ENCODE measurements at regions not wholly inside any gene's neighbourhood (a gene's known extent, or its start where the extent isn't known, plus 50 kb on each side); places are given as distances from the start of the nearest gene placed in this dataset.

DNA sequence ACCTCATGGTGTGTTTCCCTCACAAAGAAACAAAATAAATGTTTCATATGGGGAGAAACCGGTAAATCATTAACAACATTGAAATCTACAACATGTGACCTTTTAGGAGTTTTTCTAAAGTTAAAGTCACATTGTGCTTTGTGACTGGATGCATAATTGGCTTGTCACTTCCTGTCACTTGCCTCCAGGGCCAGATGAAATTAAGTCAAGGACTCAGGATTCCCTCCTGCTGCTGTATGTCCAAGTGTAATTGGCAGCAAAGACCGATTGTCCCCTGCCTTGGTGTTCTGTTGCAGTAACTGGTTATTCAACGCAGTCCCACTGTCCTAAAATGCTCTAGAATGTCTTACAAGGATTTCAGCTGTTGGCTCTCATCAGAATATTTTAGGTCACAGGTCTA lies 448.2 kb downstream of the LIG4 start:
- no peak for TF ChIP-seq ZNF324 (tag by site-specific recombination; IDR thresholded peaks at IDR 0.05)
- TF ChIP-seq ZBTB21 (tag by site-specific recombination; IDR thresholded peaks at IDR 0.05), result no peak
- TF ChIP-seq BCL11A (tag by site-specific recombination; IDR thresholded peaks at IDR 0.05; ENCODE audit: low read depth), result no peak
- TF ChIP-seq, protein P1, sequence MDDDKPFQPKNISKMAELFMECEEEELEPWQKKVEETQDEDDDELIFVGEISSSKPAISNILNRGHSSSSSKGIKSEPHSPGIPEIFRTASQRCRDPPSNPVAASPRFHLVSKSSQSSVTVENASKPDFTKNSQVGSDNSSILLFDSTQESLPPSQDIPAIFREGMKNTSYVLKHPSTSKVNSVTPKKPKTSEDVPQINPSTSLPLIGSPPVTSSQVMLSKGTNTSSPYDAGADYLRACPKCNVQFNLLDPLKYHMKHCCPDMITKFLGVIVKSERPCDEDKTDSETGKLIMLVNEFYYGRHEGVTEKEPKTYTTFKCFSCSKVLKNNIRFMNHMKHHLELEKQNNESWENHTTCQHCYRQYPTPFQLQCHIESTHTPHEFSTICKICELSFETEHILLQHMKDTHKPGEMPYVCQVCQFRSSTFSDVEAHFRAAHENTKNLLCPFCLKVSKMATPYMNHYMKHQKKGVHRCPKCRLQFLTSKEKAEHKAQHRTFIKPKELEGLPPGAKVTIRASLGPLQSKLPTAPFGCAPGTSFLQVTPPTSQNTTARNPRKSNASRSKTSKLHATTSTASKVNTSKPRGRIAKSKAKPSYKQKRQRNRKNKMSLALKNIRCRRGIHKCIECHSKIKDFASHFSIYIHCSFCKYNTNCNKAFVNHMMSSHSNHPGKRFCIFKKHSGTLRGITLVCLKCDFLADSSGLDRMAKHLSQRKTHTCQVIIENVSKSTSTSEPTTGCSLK (tag by site-specific recombination; IDR thresholded peaks at IDR 0.05), result no peak
- TF ChIP-seq, protein P2, sequence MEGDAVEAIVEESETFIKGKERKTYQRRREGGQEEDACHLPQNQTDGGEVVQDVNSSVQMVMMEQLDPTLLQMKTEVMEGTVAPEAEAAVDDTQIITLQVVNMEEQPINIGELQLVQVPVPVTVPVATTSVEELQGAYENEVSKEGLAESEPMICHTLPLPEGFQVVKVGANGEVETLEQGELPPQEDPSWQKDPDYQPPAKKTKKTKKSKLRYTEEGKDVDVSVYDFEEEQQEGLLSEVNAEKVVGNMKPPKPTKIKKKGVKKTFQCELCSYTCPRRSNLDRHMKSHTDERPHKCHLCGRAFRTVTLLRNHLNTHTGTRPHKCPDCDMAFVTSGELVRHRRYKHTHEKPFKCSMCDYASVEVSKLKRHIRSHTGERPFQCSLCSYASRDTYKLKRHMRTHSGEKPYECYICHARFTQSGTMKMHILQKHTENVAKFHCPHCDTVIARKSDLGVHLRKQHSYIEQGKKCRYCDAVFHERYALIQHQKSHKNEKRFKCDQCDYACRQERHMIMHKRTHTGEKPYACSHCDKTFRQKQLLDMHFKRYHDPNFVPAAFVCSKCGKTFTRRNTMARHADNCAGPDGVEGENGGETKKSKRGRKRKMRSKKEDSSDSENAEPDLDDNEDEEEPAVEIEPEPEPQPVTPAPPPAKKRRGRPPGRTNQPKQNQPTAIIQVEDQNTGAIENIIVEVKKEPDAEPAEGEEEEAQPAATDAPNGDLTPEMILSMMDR (tag by site-specific recombination; IDR thresholded peaks at IDR 0.05), result no peak
- TF ChIP-seq, protein P3, sequence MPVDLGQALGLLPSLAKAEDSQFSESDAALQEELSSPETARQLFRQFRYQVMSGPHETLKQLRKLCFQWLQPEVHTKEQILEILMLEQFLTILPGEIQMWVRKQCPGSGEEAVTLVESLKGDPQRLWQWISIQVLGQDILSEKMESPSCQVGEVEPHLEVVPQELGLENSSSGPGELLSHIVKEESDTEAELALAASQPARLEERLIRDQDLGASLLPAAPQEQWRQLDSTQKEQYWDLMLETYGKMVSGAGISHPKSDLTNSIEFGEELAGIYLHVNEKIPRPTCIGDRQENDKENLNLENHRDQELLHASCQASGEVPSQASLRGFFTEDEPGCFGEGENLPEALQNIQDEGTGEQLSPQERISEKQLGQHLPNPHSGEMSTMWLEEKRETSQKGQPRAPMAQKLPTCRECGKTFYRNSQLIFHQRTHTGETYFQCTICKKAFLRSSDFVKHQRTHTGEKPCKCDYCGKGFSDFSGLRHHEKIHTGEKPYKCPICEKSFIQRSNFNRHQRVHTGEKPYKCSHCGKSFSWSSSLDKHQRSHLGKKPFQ (tag by site-specific recombination; IDR thresholded peaks at IDR 0.05), result no peak
- TF ChIP-seq, protein P4, sequence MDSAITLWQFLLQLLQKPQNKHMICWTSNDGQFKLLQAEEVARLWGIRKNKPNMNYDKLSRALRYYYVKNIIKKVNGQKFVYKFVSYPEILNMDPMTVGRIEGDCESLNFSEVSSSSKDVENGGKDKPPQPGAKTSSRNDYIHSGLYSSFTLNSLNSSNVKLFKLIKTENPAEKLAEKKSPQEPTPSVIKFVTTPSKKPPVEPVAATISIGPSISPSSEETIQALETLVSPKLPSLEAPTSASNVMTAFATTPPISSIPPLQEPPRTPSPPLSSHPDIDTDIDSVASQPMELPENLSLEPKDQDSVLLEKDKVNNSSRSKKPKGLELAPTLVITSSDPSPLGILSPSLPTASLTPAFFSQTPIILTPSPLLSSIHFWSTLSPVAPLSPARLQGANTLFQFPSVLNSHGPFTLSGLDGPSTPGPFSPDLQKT (IDR thresholded peaks at IDR 0.05; ENCODE audit: borderline replicate concordance, low read depth, low read length), result no peak
- TF ChIP-seq SCRT2 (tag by site-specific recombination; IDR thresholded peaks at IDR 0.05), result no peak
- TF ChIP-seq, protein P5, sequence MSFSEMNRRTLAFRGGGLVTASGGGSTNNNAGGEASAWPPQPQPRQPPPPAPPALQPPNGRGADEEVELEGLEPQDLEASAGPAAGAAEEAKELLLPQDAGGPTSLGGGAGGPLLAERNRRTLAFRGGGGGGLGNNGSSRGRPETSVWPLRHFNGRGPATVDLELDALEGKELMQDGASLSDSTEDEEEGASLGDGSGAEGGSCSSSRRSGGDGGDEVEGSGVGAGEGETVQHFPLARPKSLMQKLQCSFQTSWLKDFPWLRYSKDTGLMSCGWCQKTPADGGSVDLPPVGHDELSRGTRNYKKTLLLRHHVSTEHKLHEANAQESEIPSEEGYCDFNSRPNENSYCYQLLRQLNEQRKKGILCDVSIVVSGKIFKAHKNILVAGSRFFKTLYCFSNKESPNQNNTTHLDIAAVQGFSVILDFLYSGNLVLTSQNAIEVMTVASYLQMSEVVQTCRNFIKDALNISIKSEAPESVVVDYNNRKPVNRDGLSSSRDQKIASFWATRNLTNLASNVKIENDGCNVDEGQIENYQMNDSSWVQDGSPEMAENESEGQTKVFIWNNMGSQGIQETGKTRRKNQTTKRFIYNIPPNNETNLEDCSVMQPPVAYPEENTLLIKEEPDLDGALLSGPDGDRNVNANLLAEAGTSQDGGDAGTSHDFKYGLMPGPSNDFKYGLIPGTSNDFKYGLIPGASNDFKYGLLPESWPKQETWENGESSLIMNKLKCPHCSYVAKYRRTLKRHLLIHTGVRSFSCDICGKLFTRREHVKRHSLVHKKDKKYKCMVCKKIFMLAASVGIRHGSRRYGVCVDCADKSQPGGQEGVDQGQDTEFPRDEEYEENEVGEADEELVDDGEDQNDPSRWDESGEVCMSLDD (tag by site-specific recombination; IDR thresholded peaks at IDR 0.05), result no peak
- TF ChIP-seq ZNF677 (tag by site-specific recombination; IDR thresholded peaks at IDR 0.05), result no peak
- no peak for TF ChIP-seq ZXDB (tag by site-specific recombination; IDR thresholded peaks at IDR 0.05)
